HCT116 (cell line): ENCODE measurements at regions not wholly inside any gene's neighbourhood (a gene's known extent, or its start where the extent isn't known, plus 50 kb on each side); places are given as distances from the start of the nearest gene placed in this dataset.

ENCODE experiments used
- CBX3 ChIP-seq: IDR thresholded peaks from 2 replicates; pipeline ENCODE4 v1.6.1; 2012; ENCODE audit warnings: low read depth
- CTCF ChIP-seq, 3 experiments: fragments of 200-600 bp in 1 of 3; sonication (generic) in 1 of 3; IDR thresholded peaks in 2 of 3; conservative IDR thresholded peaks in 1 of 3; 2 replicates each; pipeline ENCODE4 v1.5.1; 2012 to 2017; ENCODE audit warnings: low read depth in 2 of 3, low read length in 2 of 3, antibody characterized with exemption in 1 of 3, borderline replicate concordance in 1 of 3, control low read depth in 1 of 3, mild to moderate bottlenecking in 1 of 3, mixed read lengths in 1 of 3, mixed run types in 1 of 3, moderate library complexity in 1 of 3; ENCODE audit not compliant: insufficient read depth in 1 of 3
- ELF1 ChIP-seq: IDR thresholded peaks from 2 replicates; pipeline ENCODE4 v1.6.1; 2012; ENCODE audit warnings: low read depth, borderline replicate concordance
- JUND ChIP-seq: IDR thresholded peaks from 2 replicates; pipeline ENCODE4 v1.6.1; 2012
- POLR2A ChIP-seq: IDR thresholded peaks from 2 replicates; pipeline ENCODE4 v1.7.0; 2011; ENCODE audit warnings: borderline replicate concordance; ENCODE audit not compliant: insufficient read depth, insufficient read length; ENCODE audit errors: extremely low read depth
- POLR2AphosphoS5 ChIP-seq: IDR thresholded peaks from 2 replicates; pipeline ENCODE4 v1.6.1; 2011; ENCODE audit warnings: mild to moderate bottlenecking, low read depth, low read length, moderate library complexity
- RAD21 ChIP-seq: IDR thresholded peaks from 2 replicates; pipeline ENCODE4 v1.6.1; 2012; ENCODE audit warnings: low read depth, mild to moderate bottlenecking
- ZFX ChIP-seq: fragments of 450-650 bp; IDR thresholded peaks from 2 replicates; pipeline ENCODE4 v1.6.1; 2017

GRCh38 chr6:102195311-102195710 is 801.8 kb downstream of the GRIK2 start:
- TF ChIP-seq ZFX (no peak), CTCF (IDR thresholded peaks at IDR 0.05 in 2 of 3, conservative IDR thresholded peaks at IDR 0.05 in 1 of 3; ENCODE audit: borderline replicate concordance in 1 of 3, insufficient read depth in 1 of 3, low read depth in 2 of 3, low read length in 2 of 3) (no peak), CBX3 (no peak), POLR2A (no peak), RAD21 (no peak), POLR2AphosphoS5 (no peak), JUND (no peak), ELF1 (no peak)
